Cerebellar cortex (tissue), 1 donor: ENCODE measurements at regions not wholly inside any gene's neighbourhood (a gene's known extent, or its start where the extent isn't known, plus 50 kb on each side); places are given as distances from the start of the nearest gene placed in this dataset.
"Not testable (repeated sequence)": the region's sequence is repeated elsewhere in the genome, so short reads cannot be mapped to it uniquely, and the experiment has no call there.

Experiments
- DNase-seq: peaks from one replicate; pipeline ENCODE4 v3.0.0-alpha.2; 2015; ENCODE audit warnings: low spot score

DNA sequence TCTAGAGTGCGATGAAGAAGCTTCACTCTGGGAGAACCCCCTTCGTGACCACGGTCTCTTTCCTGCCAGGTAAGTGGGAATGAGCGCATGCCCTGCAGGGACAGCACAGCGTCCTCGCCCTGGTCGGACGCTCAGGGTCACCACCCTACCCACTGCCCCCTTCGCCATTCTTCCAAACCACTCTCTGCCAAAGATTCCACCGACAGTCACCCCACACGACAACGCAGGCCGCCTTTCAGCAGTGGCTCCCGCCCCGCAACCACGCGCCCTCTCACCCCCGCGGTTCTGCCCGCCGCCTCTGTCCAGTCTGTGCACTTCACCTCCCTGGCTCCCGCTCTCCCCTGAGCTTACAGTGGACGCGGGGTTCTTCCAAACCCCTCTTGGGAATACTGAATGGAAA lies 82.3 kb upstream of the FCGR1A start:
- DNase-seq = not testable (repeated sequence)

DNA sequence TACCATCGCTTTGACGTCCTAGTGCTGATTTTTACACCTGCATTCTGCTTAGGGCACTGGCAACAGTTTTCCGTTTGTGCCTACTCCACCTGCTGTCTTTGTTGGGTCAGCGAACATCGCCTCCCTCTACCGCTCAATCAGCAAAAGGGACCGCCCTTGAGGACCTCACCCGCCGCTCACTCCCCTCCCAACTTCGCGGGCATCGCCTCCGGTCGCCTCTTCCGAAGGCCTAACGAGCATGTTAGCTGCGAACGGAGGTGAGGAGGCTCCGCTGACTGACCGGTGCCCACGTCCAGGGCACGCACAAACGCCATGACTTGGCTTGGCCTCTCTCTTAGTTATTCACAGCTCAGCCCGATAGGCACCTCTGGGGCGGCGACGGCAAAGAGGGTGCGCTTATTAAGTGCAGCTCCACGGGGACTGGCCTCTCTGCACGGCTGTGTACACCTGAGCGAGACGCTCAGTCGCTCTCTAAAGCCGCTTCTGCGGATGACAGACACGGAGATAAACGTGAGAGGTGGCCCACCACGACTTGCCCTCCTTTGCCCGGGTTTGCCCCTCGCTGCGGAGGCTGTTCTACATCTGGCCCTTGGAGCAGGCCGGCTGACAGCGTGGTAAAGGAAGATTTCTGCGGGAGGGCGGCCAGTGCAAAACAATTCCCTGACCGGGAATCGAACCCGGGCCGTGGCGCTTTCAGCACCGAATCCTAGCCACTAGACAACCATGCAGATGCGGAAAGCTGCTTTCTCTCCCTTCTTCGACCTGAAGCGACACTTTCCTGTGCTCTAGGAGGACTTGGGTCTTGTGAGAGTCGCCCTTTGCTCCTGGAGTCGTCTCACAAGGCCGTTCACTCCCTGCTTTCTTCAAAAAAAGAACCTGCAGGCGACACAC lies 81.6 kb upstream of the FCGR1A start:
- not testable (repeated sequence) for DNase-seq

DNA sequence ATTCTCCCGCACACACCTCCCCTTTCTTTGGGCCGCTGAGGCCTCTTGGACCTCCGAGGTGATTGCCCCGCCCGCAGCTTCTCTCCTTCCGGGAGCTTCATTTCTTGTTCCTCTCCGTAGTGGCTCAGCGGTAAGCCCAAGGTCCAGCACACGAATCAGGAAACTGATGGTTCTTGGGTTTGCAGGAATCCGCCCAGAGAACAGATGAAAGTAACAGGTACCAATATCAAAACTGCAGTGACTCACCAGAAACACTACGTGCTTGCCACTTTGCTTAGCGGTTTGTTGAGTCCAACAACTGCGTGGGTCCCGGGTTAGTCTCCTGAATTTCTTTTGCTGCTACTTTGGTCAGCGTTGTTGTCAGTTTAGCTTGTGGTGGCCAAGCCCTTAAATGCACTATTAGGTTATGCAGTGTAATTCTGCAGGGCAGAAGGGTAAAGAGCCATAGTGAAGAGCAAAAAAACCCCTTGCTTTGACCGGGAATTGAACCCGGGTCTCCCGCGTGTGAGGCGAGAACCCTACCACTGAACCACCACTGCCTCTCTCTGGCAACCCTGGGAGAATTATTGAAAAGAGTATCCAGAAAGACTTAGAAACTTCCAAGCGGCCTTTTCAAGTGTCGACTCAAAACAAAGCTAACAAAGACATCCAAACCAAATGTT lies 74.2 kb upstream of the FCGR1A start:
- peak; percentile 87 for DNase-seq

DNA sequence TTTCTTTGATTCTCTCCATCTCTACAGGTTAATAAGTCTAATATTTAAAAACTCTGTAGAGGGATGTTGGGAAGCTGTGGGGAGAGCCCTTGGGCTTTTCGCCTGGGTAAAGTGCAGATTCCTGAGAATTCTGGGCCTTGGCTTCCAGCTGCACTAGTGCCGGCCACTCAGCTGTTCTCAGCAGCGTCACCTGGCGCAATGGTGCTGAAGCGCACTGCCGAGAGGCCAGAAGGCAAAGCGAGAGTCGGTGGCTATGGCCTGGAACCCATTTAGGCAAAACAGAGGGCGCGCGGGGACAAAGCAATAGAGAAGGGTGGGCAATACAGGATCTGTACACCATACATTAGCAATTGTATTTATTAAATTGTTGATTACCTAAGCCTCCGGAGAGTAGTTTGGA lies 70.8 kb upstream of the FCGR1A start:
- DNase-seq = not testable (repeated sequence)

DNA sequence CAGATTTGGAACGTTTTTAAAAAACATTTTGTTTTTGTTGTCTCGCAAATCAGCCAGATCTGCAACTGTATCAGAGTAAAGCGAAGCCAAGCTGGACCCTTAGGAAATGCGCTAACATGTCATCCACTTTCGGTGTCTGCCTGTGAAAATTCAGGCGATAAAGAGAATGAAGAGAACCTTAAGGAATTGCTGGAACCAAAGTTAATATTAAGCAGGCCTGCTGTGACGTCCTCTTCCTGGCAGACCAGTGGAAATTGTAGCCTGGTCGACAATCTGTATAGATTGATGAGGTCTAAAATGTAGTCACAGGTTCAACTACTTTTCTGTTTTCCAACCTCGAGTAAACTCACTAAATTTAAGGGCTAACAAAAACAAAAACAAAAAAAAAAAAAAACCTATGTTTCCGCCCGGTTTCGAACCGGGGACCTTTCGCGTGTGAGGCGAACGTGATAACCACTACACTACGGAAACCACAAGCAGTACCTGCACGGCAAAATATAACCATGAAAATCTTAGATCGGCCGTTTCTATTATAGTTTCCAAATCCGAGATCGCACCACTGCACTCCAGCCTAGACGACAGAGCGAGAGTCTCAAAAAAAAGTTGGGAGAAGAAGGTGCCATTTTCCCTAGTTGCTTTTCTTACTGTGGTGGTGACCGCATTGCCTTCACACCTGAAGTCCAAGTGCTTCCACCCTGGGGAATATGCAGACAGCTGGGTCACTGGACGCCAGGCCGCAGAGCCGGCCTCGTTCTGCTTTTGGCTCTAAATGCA lies 70.2 kb upstream of the FCGR1A start:
- DNase-seq = peak; percentile 73

DNA sequence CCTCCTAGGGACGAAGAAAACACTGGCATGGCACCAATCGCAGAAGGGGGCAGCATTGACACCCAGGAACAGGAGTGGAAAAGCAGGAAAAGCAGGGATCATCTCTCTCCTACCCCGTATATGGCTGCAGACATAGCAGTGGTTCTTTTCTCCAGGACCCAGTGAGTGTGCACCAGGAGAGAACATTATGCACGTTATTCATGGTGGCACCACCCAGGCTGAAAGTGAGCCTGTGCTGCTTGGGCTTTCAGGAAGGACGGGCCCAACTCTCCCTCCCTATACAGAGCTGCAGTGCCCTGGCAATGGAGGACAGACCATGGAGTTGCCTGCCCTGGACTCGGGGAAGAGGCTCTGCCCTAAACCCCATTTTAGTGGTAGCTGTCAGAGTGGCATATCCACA lies 69.0 kb upstream of the FCGR1A start:
- DNase-seq = not testable (repeated sequence)

DNA sequence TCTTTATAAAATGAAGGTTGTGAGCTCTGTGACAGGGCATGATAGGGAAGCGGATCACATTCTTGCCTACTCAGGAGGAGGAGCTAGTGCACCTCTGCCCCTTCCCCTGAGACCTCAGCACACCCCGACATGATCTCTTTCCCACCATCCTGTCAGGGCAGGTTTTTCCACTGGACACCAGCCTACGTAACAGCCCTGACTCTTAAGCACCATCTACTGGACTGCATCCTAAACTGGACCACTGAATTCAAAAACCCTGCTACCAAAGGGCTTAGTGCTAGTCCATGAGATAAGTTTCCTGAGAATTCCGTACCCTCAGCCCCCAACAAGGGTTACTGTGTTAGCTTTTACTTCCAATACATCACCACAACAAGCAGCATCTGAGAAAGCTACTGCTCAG lies 68.5 kb upstream of the FCGR1A start:
- DNase-seq = not testable (repeated sequence)

DNA sequence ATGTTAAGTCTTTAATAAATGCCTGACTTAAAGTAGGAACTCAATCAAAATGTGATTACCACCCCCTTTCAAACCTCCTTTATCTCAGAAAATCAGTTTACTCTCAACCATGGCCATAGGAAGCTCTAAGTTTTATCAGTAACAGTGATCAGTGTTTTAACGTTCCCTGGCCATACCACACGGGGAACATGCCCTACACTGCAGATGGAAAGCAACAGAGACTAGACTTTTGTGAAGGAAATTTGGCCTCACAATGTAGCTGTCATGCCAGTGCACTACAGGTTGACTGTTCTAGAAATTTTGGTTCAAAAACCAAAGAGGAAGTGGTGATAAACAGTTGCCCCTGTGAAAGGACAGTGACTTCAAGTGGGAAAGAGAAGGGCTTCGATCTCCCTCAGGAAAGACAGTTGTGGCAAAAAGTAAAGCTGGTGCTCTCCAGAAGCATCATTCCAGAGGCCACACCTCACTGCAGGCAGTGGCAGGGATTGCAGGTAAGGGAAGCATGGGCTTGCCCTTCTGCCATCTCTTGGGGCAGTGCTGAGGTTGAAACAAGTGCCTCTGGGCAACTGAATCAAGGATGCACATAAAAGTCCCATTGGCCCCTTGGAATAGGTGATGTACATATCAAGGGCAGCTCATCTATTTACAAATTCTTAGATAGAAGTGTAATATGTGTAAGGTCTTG lies 57.7 kb upstream of the FCGR1A start:
- not testable (repeated sequence) for DNase-seq

DNA sequence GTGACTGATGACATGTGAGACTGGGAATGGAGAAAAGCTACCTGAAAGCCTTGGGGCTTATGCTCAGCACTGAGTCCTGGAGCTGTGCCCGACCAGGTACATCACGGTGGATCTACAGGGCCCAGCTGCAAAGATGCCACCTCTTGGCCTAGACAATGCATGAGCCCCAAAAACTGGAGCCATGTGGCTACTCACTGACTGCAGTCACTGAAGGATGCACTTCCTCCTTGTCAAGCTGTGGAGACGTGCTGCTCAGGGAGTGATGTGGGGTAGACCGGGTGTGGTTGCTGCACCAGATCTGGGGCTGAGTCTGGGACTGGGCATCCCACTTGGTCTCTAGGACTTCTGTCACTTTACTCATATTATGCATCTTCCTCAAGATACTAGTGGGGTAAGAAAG lies 55.8 kb upstream of the FCGR1A start:
- not testable (repeated sequence) for DNase-seq

DNA sequence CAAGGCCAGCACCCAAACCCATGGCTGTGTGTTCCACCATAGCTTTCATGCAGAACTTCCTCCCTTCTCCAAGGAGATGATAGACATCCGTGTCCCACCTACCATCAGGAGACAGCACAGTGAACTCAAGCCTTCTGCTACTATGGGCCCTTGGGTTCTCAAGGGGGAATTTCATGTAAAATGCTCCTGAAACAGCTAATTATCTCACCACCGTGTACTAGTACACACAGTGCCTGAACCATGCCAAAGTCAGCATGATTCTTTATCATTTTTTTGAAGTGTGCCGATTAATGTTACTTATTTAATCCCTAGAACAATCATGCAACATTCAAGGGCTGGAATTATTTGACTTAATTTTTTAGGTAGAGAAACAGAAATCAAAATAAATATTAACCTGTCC lies 53.9 kb upstream of the FCGR1A start:
- not testable (repeated sequence) for DNase-seq
